ENCODE measurements at regions not wholly inside any gene's neighbourhood (a gene's known extent, or its start where the extent isn't known, plus 50 kb on each side); places are given as distances from the start of the nearest gene placed in this dataset.

DNA sequence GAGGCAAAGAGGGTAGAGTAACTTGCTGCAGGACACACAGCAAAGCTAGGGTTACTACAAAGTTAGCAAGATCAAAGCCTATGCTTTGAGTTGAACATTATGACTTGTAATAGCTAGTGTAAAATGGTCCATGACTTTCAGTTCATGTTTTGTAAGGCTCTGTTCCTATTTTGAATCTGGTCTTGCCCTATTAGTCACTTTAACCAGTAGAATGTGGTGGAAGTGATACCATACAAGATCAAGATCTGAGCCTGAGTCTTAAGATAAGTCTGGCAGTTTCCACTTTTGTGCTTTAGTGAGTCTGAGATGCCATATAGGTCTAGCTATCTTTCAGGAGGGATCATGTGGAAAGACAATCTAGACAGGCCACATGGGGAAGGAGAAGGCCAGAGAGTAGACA, 282.1 kb upstream of the BRINP3 start (continued):
- TF ChIP-seq ETV6 (conservative IDR thresholded peaks at IDR 0.05 in 1 of 2, IDR thresholded peaks at IDR 0.05 in 1 of 2; ENCODE audit: borderline replicate concordance in 1 of 2, low read depth in 1 of 2), result peak in 1 of 2 experiments; percentile 65; a peak in 1 of 4 replicates
- peak; percentile 93 for TF ChIP-seq NFIC (IDR thresholded peaks at IDR 0.05; ENCODE audit: low read depth, low read length)
- no peak for TF ChIP-seq MYB (IDR thresholded peaks at IDR 0.05; ENCODE audit: borderline replicate concordance, low read depth, low read length)
- peak; percentile 67 for TF ChIP-seq BCL3 (IDR thresholded peaks at IDR 0.05; ENCODE audit: borderline replicate concordance, insufficient read depth, low read depth, low read length, poor library complexity, severe bottlenecking)
- TF ChIP-seq SMARCA5 (IDR thresholded peaks at IDR 0.05), result no peak
- TF ChIP-seq POU2F2 (IDR thresholded peaks at IDR 0.05; ENCODE audit: borderline replicate concordance, low read depth, low read length), result no peak
- no peak for TF ChIP-seq TBL1XR1 (IDR thresholded peaks at IDR 0.05; ENCODE audit: low read depth, low read length)
- no peak for TF ChIP-seq YY1 (IDR thresholded peaks at IDR 0.05; ENCODE audit: low read depth, low read length)
- no peak for TF ChIP-seq CBFB (IDR thresholded peaks at IDR 0.05; ENCODE audit: low read depth)
- 0 out of 2 replicates have a peak, but pooled peaks have one; percentile 34 for TF ChIP-seq GABPA (IDR thresholded peaks at IDR 0.05; ENCODE audit: low read depth)
- TF ChIP-seq, protein P1, sequence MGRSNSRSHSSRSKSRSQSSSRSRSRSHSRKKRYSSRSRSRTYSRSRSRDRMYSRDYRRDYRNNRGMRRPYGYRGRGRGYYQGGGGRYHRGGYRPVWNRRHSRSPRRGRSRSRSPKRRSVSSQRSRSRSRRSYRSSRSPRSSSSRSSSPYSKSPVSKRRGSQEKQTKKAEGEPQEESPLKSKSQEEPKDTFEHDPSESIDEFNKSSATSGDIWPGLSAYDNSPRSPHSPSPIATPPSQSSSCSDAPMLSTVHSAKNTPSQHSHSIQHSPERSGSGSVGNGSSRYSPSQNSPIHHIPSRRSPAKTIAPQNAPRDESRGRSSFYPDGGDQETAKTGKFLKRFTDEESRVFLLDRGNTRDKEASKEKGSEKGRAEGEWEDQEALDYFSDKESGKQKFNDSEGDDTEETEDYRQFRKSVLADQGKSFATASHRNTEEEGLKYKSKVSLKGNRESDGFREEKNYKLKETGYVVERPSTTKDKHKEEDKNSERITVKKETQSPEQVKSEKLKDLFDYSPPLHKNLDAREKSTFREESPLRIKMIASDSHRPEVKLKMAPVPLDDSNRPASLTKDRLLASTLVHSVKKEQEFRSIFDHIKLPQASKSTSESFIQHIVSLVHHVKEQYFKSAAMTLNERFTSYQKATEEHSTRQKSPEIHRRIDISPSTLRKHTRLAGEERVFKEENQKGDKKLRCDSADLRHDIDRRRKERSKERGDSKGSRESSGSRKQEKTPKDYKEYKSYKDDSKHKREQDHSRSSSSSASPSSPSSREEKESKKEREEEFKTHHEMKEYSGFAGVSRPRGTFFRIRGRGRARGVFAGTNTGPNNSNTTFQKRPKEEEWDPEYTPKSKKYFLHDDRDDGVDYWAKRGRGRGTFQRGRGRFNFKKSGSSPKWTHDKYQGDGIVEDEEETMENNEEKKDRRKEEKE (IDR thresholded peaks at IDR 0.05), result no peak

Data from GM12878 (cell line).